Activated naive CD8-positive, alpha-beta T cell treated with anti-CD3 and anti-CD28 coated beads for 36 hours (primary cell): ENCODE measurements at regions not wholly inside any gene's neighbourhood (a gene's known extent, or its start where the extent isn't known, plus 50 kb on each side); places are given as distances from the start of the nearest gene placed in this dataset.

Source experiments
- DNase-seq: peaks from one replicate; pipeline ENCODE4 v3.0.0; 2021
- H3K27ac Mint-ChIP-seq: one replicate; pipeline ENCODE4 v1.8.0; 2022; ENCODE audit warnings: mild to moderate bottlenecking, moderate library complexity, mixed read lengths
- H3K27me3 Mint-ChIP-seq: one replicate; pipeline ENCODE4 v1.8.0; 2022; ENCODE audit warnings: mild to moderate bottlenecking, mixed read lengths
- H3K36me3 Mint-ChIP-seq: one replicate; pipeline ENCODE4 v1.8.0; 2021; ENCODE audit warnings: mild to moderate bottlenecking, mixed read lengths
- H3K4me1 Mint-ChIP-seq: one replicate; pipeline ENCODE4 v1.8.0; 2021; ENCODE audit warnings: mixed read lengths
- H3K4me3 Mint-ChIP-seq: one replicate; pipeline ENCODE4 v1.8.0; 2022; ENCODE audit warnings: mild to moderate bottlenecking, moderate library complexity, mixed read lengths
- H3K9me3 Mint-ChIP-seq: one replicate; pipeline ENCODE4 v1.8.0; 2022; ENCODE audit warnings: mixed read lengths

DNA sequence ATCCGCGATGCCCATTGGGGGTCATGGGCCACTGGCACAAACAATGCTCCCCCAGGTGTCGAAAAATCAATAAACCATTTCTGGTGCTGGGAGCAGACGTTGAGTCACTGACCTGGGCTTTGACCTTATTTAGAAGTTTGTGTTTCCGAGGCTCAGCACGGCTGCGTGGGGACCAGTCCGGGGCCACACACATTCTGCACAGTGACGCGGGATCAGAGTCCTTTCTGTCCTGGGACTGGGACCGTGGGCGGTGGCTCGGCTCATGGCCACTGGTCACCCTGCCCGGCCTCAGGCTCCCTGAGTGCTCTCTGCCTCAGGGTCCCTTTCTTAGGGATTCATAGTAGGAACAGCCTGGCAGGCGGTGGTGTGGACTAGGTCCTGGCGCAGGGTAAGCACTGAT, 1266.0 kb downstream of the BRD1 start:
- no peak overlapping the region for H3K4me3 Mint-ChIP-seq
- no peak for DNase-seq
- peaks cover under 1% of the 10 kb centered on the region for H3K4me1 Mint-ChIP-seq
- H3K36me3 Mint-ChIP-seq: no peaks in the 10 kb centered on the region
- H3K9me3 Mint-ChIP-seq: no peaks in the 10 kb centered on the region
- H3K27me3 Mint-ChIP-seq: peaks cover under 1% of the 10 kb centered on the region
- no peak overlapping the region for H3K27ac Mint-ChIP-seq

DNA sequence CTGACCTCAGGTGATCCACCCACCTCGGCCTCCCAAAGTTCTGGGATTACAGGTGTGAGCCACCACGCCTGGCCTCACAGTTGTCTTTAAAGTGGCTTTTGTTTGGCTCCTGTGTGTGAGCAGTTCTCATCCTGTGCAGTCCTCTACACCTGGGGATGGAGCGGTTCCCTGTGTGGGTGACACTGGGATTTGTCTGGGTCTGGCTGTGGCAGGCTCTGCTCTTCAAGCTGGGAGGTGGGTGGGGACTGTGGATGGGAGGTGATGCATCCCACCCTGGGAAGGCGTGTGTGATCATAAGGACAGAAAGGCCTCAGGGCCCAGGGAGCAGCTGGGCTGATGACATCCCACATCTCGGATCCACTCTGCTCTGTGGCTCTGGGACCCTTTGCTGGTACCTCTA, 1266.8 kb downstream of the BRD1 start:
- no peaks in the 10 kb centered on the region for H3K9me3 Mint-ChIP-seq
- no peaks in the 10 kb centered on the region for H3K4me1 Mint-ChIP-seq
- no peaks in the 10 kb centered on the region for H3K36me3 Mint-ChIP-seq
- DNase-seq: no peak
- no peak overlapping the region for H3K27ac Mint-ChIP-seq
- H3K27me3 Mint-ChIP-seq: no peaks in the 10 kb centered on the region
- H3K4me3 Mint-ChIP-seq: no peak overlapping the region

DNA sequence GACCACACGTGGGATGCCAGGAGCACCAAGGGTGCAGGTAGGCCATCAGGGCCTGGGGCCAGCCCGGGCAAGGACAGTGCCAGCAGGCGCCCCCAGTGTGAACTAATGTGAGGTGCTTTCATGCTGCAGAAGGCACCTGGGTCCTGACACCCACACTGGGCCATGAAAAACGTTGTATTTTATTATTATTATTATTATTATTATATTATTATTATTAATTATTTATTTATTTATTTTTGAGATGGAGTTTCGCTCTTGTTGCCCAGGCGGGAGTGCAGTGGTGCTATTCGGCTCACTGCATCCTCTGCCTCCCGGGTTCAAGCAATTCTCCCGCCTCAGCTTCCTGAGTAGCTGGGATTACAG, 1267.3 kb downstream of the BRD1 start:
- no peak overlapping the region for H3K27ac Mint-ChIP-seq
- H3K27me3 Mint-ChIP-seq: no peaks in the 10 kb centered on the region
- DNase-seq: no peak
- H3K4me1 Mint-ChIP-seq: no peaks in the 10 kb centered on the region
- no peaks in the 10 kb centered on the region for H3K9me3 Mint-ChIP-seq
- H3K4me3 Mint-ChIP-seq: no peak overlapping the region
- no peaks in the 10 kb centered on the region for H3K36me3 Mint-ChIP-seq

DNA sequence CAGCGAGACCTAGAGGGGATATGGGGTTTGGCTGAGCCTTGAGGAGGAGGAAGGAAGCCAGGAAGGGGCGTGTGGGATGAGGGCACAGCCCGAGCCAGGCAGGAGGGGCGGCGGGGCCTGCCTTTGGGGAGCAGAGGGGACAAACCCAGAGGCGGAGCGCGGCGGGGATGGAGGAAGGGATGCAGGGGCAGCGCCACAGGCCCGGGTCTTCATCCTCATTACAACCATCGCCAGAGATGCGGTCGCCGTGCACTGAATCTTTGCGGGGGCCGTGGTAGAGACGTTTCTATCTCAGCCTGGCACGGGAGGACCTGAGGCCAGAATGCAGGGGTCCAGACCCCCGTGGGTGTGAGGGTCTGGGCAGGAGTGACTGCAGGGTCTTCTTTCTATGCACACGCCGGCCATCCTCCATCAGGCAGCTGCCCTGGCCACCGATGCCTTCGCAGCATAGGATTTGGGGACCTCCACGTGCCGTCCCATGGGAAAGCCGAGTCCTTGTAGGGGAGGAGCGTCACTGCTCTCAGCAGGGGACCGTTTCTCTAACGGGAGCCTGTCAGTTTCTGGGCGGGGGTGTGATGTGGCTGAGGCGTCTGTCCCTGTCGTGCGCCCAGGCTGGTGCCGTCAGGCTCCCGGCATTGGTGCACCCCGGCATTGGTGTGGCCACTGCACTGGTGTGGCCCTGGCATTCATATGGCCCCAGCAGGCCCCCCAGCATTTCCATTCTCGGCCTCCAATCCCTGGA, 1267.9 kb downstream of the BRD1 start:
- no peaks in the 10 kb centered on the region for H3K9me3 Mint-ChIP-seq
- no peak for DNase-seq
- no peaks in the 10 kb centered on the region for H3K27me3 Mint-ChIP-seq
- H3K36me3 Mint-ChIP-seq: no peaks in the 10 kb centered on the region
- no peak overlapping the region for H3K27ac Mint-ChIP-seq
- H3K4me3 Mint-ChIP-seq: no peak overlapping the region
- H3K4me1 Mint-ChIP-seq: no peaks in the 10 kb centered on the region

DNA sequence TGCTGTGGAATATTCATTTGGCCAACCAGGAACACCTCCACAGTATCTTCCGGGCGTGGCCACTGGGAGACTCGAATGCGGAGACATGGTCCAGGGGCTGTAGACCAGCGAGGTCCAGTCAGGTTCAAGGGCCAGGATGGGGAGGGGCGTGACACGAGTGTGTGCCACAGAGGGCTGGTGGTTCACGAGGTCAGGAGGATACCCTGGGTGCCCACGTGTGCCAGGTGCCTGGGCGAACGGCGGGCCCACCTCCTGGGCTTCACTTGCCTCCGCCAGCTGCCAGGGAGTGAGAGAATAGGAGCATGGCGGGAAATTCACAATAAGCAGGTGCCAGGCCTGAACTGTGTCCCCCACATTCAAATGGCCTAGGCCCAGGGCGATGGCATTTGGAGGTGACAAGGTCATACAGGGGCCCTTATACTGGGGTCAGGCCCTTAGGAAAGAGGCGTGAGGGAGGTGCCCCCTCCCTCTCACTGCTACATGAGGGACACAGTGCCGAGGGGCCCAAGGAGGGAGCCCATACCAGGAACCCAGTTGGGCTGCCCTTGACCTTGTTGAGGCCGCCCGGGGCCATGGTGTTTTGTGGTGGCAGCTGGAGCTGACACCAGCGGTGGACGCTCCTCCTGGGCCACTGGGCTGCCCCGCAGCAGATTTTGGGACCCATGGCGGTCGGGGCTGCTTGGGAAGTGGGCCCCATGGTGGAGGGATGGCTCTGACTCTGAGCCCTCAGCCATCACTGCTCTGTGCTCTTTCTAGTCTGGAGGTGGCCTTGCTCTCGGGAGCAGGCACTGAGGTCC, 1268.9 kb downstream of the BRD1 start:
- no peaks in the 10 kb centered on the region for H3K9me3 Mint-ChIP-seq
- H3K4me3 Mint-ChIP-seq: no peak overlapping the region
- no peaks in the 10 kb centered on the region for H3K27me3 Mint-ChIP-seq
- no peaks in the 10 kb centered on the region for H3K36me3 Mint-ChIP-seq
- DNase-seq: no peak
- H3K27ac Mint-ChIP-seq: no peak overlapping the region
- no peaks in the 10 kb centered on the region for H3K4me1 Mint-ChIP-seq

DNA sequence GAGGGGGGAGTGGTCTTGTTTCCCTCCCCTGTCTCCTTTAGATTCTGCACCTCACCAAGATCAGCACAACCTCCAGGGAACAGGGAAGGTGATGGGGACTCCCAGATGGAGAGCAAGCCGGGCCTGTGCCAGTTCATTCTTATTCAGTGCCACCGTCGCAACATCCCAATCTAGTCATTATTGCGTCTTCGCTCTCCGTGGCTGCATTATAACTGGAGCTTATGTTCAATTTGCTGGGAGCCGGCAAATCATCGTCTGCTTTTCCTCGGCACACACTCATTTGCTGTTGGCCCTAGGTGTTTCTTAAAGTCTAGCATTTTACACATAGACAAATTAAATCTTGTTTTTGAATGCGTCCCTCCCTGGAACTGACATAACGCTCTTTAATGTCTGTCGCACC, 1269.7 kb downstream of the BRD1 start:
- no peak for DNase-seq
- Mint-ChIP-seq H3K4me1 (no peaks in the 10 kb centered on the region), H3K9me3 (no peaks in the 10 kb centered on the region), H3K36me3 (no peaks in the 10 kb centered on the region), H3K27me3 (no peaks in the 10 kb centered on the region), H3K27ac (no peak overlapping the region), H3K4me3 (no peak overlapping the region)

- H3K27me3 Mint-ChIP-seq: no peaks in the 10 kb centered on the region
- no peak overlapping the region for H3K4me3 Mint-ChIP-seq
- no peaks in the 10 kb centered on the region for H3K36me3 Mint-ChIP-seq
- H3K9me3 Mint-ChIP-seq: no peaks in the 10 kb centered on the region
- H3K4me1 Mint-ChIP-seq: no peaks in the 10 kb centered on the region
- H3K27ac Mint-ChIP-seq: no peak overlapping the region
- no peak for DNase-seq
These were observed 1270.2 kb downstream of the BRD1 start for GRCh38 chr22:48557473-48557872.

DNA sequence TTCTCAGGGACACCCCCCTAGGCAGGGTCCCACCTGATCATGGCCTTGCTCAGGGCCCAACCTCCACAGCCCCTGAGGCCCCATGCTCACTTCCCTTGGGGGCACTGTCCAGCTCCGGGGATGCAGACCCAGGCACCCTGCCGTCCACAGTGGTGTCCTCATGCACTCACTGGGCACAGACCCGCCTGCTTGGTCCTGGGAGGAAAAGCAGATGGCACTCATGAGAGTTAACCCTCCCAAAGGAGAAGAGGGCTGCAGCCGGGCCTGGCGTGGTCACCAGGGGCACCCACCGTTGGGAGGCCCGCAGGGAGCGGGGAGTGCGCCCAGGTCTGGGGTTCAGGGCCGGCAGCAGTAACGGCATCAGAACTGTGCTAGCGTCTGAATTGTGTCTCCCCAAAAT, 1270.9 kb downstream of the BRD1 start:
- H3K4me3 Mint-ChIP-seq: no peak overlapping the region
- no peaks in the 10 kb centered on the region for H3K4me1 Mint-ChIP-seq
- DNase-seq: no peak
- no peak overlapping the region for H3K27ac Mint-ChIP-seq
- no peaks in the 10 kb centered on the region for H3K27me3 Mint-ChIP-seq
- no peaks in the 10 kb centered on the region for H3K36me3 Mint-ChIP-seq
- H3K9me3 Mint-ChIP-seq: no peaks in the 10 kb centered on the region

GRCh38 chr22:48556222-48556621, 1271.5 kb downstream of the BRD1 start:
- H3K4me1 Mint-ChIP-seq: no peaks in the 10 kb centered on the region
- H3K27ac Mint-ChIP-seq: no peak overlapping the region
- no peaks in the 10 kb centered on the region for H3K9me3 Mint-ChIP-seq
- no peak for DNase-seq
- no peak overlapping the region for H3K4me3 Mint-ChIP-seq
- H3K27me3 Mint-ChIP-seq: no peaks in the 10 kb centered on the region
- H3K36me3 Mint-ChIP-seq: no peaks in the 10 kb centered on the region

GRCh38 chr22:48555606-48556005, 1272.1 kb downstream of the BRD1 start:
- Mint-ChIP-seq H3K9me3 (no peaks in the 10 kb centered on the region), H3K27ac (no peak overlapping the region), H3K4me1 (no peaks in the 10 kb centered on the region), H3K4me3 (no peak overlapping the region), H3K27me3 (no peaks in the 10 kb centered on the region), H3K36me3 (no peaks in the 10 kb centered on the region)
- no peak for DNase-seq

- no peaks in the 10 kb centered on the region for H3K27me3 Mint-ChIP-seq
- H3K36me3 Mint-ChIP-seq: no peaks in the 10 kb centered on the region
- no peak for DNase-seq
- H3K9me3 Mint-ChIP-seq: no peaks in the 10 kb centered on the region
- no peaks in the 10 kb centered on the region for H3K4me1 Mint-ChIP-seq
- H3K27ac Mint-ChIP-seq: no peak overlapping the region
- H3K4me3 Mint-ChIP-seq: no peak overlapping the region
These were observed 1272.6 kb downstream of the BRD1 start for GRCh38 chr22:48554893-48555572.

GRCh38 chr22:48553694-48554308, 1273.9 kb downstream of the BRD1 start:
- Mint-ChIP-seq H3K27me3 (no peaks in the 10 kb centered on the region), H3K4me1 (no peaks in the 10 kb centered on the region), H3K4me3 (no peak overlapping the region), H3K9me3 (no peaks in the 10 kb centered on the region), H3K27ac (no peak overlapping the region), H3K36me3 (no peaks in the 10 kb centered on the region)
- no peak for DNase-seq

- no peaks in the 10 kb centered on the region for H3K4me1 Mint-ChIP-seq
- no peaks in the 10 kb centered on the region for H3K36me3 Mint-ChIP-seq
- no peak overlapping the region for H3K27ac Mint-ChIP-seq
- H3K4me3 Mint-ChIP-seq: no peak overlapping the region
- H3K27me3 Mint-ChIP-seq: no peaks in the 10 kb centered on the region
- no peak for DNase-seq
- no peaks in the 10 kb centered on the region for H3K9me3 Mint-ChIP-seq
These were observed 1274.6 kb downstream of the BRD1 start for GRCh38 chr22:48553119-48553518.

GRCh38 chr22:48551716-48552268, 1275.9 kb downstream of the BRD1 start:
- H3K27ac Mint-ChIP-seq: no peak overlapping the region
- no peak for DNase-seq
- H3K9me3 Mint-ChIP-seq: no peaks in the 10 kb centered on the region
- no peak overlapping the region for H3K4me3 Mint-ChIP-seq
- H3K27me3 Mint-ChIP-seq: no peaks in the 10 kb centered on the region
- H3K4me1 Mint-ChIP-seq: no peaks in the 10 kb centered on the region
- H3K36me3 Mint-ChIP-seq: no peaks in the 10 kb centered on the region

DNA sequence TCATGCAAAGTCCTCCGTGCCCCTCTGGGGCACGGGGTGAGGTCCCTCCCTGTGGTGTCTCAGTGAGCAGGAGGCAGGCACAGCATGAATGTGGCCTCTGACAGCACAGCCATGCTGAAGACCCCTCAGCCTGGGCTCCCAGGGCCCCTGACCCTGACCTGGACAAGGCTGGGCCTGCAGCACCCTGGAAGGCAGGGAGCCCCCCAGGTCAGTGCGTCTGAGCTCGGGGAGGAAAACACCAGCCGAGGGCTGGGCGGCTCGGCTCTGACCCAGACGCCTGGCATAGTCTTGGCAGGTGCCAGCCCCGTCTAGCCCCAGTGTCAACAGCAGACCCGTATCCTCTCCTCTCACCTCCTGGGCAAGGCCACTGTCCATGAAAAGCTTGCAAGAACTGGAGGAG, 1276.6 kb downstream of the BRD1 start:
- Mint-ChIP-seq H3K27ac (no peak overlapping the region), H3K36me3 (no peaks in the 10 kb centered on the region), H3K27me3 (no peaks in the 10 kb centered on the region), H3K4me3 (no peak overlapping the region), H3K4me1 (no peaks in the 10 kb centered on the region), H3K9me3 (no peaks in the 10 kb centered on the region)
- no peak for DNase-seq
